VCaP (cell line): ENCODE measurements at regions not wholly inside any gene's neighbourhood (a gene's known extent, or its start where the extent isn't known, plus 50 kb on each side); places are given as distances from the start of the nearest gene placed in this dataset.

Experiments used
- H3K27ac ChIP-seq: fragments of 450-650 bp; 2 replicates; pipeline ENCODE4 v1.5.1; 2017
- TF ChIP-seq, protein P1 (sequence below): fragments of 450-650 bp; conservative IDR thresholded peaks from 2 replicates; pipeline ENCODE4 v1.5.1; 2017; ENCODE audit warnings: mild to moderate bottlenecking, moderate library complexity

DNA sequence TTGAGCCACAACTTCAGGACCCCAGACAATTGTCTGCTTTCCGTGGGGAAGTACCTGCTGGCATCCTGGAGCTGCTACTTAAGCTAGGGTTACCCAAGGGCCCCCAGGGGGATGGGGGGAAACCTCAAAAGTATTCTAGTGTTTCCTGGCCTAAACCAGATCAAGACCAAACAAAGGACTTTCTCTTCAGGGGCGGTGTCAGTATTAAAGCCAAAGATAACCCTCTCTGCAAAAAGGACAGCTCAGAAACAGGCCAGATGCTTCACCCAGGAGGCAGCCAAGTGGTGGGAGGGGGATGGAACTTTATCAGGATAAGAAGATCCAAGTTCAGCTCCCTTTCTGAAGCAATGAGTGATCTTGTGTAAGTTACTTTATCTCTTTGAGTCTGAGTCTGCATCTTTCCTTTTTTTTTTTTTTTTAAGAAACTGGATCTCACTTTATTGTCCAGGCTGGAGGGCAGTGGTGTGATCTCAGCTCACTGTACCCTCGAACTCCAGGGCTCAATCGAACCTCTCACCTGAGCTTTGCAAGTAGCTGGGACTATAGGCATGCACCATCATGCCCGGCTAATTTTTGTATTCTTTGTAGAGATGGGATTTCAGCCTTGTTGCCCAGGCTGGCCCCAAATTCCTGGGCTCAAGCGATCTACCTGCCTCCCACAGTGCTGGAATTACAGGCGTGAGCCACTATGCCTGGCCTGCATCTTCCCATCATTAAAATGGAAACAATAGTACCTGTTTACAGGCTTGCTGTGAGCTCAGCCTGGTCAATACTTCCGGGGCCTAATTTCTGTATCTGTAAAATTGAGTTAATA, 151.8 kb upstream of the PTPRM start:
- TF ChIP-seq, protein P1, sequence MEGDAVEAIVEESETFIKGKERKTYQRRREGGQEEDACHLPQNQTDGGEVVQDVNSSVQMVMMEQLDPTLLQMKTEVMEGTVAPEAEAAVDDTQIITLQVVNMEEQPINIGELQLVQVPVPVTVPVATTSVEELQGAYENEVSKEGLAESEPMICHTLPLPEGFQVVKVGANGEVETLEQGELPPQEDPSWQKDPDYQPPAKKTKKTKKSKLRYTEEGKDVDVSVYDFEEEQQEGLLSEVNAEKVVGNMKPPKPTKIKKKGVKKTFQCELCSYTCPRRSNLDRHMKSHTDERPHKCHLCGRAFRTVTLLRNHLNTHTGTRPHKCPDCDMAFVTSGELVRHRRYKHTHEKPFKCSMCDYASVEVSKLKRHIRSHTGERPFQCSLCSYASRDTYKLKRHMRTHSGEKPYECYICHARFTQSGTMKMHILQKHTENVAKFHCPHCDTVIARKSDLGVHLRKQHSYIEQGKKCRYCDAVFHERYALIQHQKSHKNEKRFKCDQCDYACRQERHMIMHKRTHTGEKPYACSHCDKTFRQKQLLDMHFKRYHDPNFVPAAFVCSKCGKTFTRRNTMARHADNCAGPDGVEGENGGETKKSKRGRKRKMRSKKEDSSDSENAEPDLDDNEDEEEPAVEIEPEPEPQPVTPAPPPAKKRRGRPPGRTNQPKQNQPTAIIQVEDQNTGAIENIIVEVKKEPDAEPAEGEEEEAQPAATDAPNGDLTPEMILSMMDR = no peak
- H3K27ac ChIP-seq = no peak overlapping the region

DNA sequence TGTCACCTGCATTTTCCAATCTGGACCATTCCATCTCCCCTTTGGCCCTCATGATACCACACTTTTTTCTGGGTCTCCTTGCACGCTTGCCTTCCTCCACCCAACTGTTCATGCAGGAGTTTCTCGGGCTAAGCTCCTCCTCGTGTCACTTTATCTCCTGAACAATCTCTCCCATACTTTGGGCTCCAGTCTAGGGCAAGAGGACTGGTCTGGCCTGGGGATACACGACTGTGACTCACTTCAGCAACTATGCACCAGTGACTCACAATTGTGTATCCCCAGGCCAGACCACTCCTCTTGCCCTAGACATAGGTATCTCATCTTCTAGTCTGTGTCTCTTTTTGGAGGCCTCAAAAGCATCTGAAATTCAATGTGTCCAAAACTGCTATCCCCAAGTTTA, 149.4 kb upstream of the PTPRM start:
- TF ChIP-seq, protein P1 = no peak
- no peak overlapping the region for H3K27ac ChIP-seq

DNA sequence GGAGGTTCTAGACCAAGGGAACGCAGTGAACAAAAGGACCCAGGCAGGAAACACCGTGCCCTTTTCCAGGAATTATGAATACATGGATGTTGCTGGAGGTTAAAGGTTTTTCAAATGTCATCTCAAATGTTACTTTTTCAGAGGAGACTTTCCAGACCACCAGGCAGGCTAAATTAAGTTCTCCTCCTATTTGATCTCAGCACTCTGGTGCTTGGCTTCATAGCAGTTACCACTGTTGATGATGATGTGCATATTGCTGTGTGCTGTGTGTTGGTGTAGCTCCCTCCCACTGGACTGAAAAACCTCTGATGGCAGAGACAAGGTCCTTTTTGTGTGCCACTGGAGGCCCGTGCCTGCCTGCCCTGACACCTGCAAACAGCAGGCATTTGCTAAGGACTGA, 137.3 kb upstream of the PTPRM start:
- TF ChIP-seq, protein P1 = no peak

DNA sequence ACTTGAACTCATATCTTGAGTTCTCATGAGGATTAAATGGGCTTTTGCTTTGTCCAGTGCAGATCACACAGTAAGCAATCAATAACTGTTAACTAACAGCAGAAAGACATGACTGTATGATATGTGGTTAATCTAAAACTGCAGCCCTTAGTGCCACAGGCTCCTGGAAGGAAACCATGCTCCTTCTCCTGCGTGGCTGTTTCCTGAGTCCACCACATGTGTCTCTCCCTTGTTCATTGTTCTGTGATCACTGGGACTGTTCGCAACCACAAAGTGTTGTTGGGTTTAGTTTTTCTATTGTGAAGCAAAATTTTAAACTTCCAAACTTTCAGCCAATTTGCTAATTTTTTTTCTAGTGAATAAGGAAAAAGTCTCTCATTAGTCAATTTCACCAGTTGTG, 130.9 kb upstream of the PTPRM start:
- H3K27ac ChIP-seq = no peak overlapping the region
- TF ChIP-seq, protein P1 = no peak

More for the DNA sequence above, 137.3 kb upstream of the PTPRM start:
- no peak overlapping the region for H3K27ac ChIP-seq

DNA sequence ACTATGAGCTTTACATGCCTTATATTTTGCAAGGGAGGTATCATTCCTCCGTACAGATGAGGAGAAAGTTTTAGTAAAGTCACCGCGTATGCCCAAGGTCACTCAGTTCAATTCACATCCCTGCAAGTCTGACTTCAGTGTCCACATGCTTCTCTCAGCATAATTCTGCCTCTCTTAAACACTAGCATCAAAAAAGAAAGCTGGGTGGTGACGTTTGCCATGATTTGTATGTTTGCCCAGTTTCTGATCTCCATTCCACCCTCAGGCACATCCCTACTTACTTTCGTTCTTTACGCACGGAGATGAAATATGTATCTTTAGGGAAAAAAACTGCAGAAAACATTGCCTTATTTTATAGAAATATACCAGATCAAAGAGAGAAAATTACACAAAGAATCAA, 129.2 kb upstream of the PTPRM start:
- TF ChIP-seq, protein P1 = no peak
- no peak overlapping the region for H3K27ac ChIP-seq

DNA sequence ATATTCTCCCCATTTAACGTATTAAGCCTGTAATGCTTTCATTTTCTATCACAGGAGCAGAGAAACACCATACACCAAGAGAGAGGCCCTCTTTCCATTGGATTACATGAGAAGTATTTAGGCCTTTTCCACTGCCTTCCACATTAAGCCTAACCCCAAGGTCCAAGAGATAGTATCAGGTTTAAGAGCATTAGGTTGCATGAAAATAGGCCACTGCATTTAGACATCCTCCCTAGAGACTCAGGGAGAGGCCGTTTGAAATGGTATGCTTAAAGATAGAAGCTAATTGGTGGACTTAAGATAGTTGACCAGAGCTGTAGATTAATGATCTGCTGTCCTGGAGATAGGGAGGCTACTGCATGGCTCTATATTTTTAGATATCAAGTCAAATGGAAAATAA, 128.5 kb upstream of the PTPRM start:
- TF ChIP-seq, protein P1 = no peak
- H3K27ac ChIP-seq = no peak overlapping the region

DNA sequence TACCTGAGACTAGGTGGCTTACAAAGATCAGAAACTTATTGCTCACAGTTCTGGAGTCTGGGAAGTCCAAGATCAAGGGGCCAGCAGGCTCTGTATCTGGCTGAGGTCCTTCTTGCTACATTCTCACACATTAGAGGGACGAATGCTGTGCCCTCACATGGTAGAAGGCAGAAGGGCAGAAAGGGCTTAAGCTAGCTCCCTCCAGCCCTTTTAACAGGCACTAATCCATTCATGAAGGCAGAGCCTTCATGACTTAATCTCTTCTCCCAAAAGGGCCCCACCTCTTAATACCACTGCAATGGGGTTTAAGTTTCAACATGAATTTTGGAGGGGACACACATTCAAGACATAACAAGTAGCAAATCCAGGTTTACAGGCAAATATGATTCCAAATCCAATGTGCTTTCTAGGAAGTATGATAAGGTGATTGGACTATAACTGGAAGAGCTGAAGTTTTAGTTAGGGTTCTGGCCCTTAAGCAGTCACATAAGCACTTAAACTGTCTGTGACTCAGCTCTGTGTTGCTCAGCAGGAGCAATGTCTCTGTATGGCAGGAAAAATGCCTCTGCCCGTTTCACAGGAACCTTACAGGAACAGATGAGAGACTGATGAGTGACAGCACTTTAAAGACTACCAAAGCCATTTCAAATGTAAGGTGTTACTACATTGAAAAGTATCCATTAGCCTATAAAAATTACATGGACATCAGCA, 119.6 kb upstream of the PTPRM start:
- no peak overlapping the region for H3K27ac ChIP-seq
- TF ChIP-seq, protein P1 = no peak
